CD4-positive, CD25-positive, alpha-beta regulatory T cell (primary cell): ENCODE measurements at regions not wholly inside any gene's neighbourhood (a gene's known extent, or its start where the extent isn't known, plus 50 kb on each side); places are given as distances from the start of the nearest gene placed in this dataset.

Source experiments
- ATAC-seq, 2 donors: fragments of 150-1000 bp; cut with Tn5 transposase; one replicate each; pipeline ENCODE4 v1.10.0; 2021; ENCODE audit warnings: low read depth in 2 of 2, moderate number of reproducible peaks in 2 of 2, moderate library complexity in 1 of 2
- DNase-seq, 3 donors: peaks; one replicate each; pipeline versions ENCODE4 v3.0.0 to v3.0.0-alpha.2; 2012 to 2022; ENCODE audit warnings: mixed read lengths in 1 of 3
- H3K27ac ChIP-seq: one replicate; pipeline ENCODE4 v1.7.0; 2013; ENCODE audit warnings: mild to moderate bottlenecking, low read length; ENCODE audit not compliant: insufficient read depth, poor library complexity, severe bottlenecking
- H3K27me3 ChIP-seq: one replicate; pipeline ENCODE4 v1.7.0; 2013; ENCODE audit warnings: low read length; ENCODE audit not compliant: control insufficient read depth, insufficient read depth
- H3K36me3 ChIP-seq: one replicate; pipeline ENCODE4 v1.7.0; 2013; ENCODE audit warnings: mild to moderate bottlenecking, low read length, moderate library complexity; ENCODE audit not compliant: control insufficient read depth, insufficient read depth
- H3K4me1 ChIP-seq: 2 replicates; pipeline ENCODE4 v1.7.0; 2013; ENCODE audit warnings: mild to moderate bottlenecking, low read length; ENCODE audit not compliant: insufficient read depth, control insufficient read depth, poor library complexity, severe bottlenecking
- H3K4me3 ChIP-seq: one replicate; pipeline ENCODE4 v1.7.0; 2013; ENCODE audit warnings: low read depth, mild to moderate bottlenecking, low read length, moderate library complexity
- H3K9me3 ChIP-seq, 2 experiments: 1 replicate in 1 of 2; 2 replicates in 1 of 2; pipeline ENCODE4 v1.7.0; 2013; ENCODE audit warnings: low read length in 2 of 2, mild to moderate bottlenecking in 1 of 2, moderate library complexity in 1 of 2; ENCODE audit not compliant: control insufficient read depth in 2 of 2
- H3K27ac Mint-ChIP-seq, 3 donors: one replicate each; pipeline ENCODE4 v1.8.0; 2020 to 2022; ENCODE audit warnings: mild to moderate bottlenecking in 3 of 3, mixed read lengths in 3 of 3, moderate library complexity in 2 of 3
- H3K27me3 Mint-ChIP-seq: one replicate; pipeline ENCODE4 v1.8.0; 2022; ENCODE audit warnings: mild to moderate bottlenecking, mixed read lengths
- H3K36me3 Mint-ChIP-seq: one replicate; pipeline ENCODE4 v1.8.0; 2020; ENCODE audit warnings: mixed read lengths
- H3K4me1 Mint-ChIP-seq, 4 donors: one replicate each; pipeline ENCODE4 v1.8.0; 2020 to 2022; ENCODE audit warnings: mixed read lengths in 4 of 4, mild to moderate bottlenecking in 1 of 4
- H3K4me3 Mint-ChIP-seq, 4 donors: one replicate each; pipeline ENCODE4 v1.8.0; 2020 to 2022; ENCODE audit warnings: mild to moderate bottlenecking in 4 of 4, mixed read lengths in 4 of 4, moderate library complexity in 3 of 4
- H3K9me3 Mint-ChIP-seq, 7 donors: one replicate each; pipeline ENCODE4 v1.8.0; 2020 to 2022; ENCODE audit warnings: mixed read lengths in 7 of 7, mild to moderate bottlenecking in 3 of 7, moderate library complexity in 2 of 7

GRCh38 chr3:83821506-83821905, 1137.3 kb upstream of the CADM2 start:
- Histone ChIP-seq H3K36me3 (no peaks in the 10 kb centered on the region), H3K27ac (no peak overlapping the region), H3K27me3 (no peaks in the 10 kb centered on the region), H3K9me3 (no peaks in the 10 kb centered on the region), H3K4me1 (no peaks in the 10 kb centered on the region), H3K4me3 (no peak overlapping the region)
- Mint-ChIP-seq H3K9me3 (peaks cover 2 to 28% (median 8%) of the 10 kb centered on the region in 7 donors), H3K4me1 (no peaks in the 10 kb centered on the region), H3K27ac (peak overlapping the region in 1 of 3 donors; percentile 57), H3K36me3 (no peaks in the 10 kb centered on the region), H3K27me3 (no peaks in the 10 kb centered on the region), H3K4me3 (no peak overlapping the region)
- ATAC-seq (no peak), DNase-seq (no peak)

GRCh38 chr3:83823095-83823494, 1135.7 kb upstream of the CADM2 start:
- peaks cover 2 to 38% (median 8%) of the 10 kb centered on the region in 7 donors for H3K9me3 Mint-ChIP-seq
- H3K27me3 ChIP-seq: no peaks in the 10 kb centered on the region
- no peaks in the 10 kb centered on the region for H3K36me3 ChIP-seq
- no peak overlapping the region for H3K27ac Mint-ChIP-seq
- ATAC-seq: no peak
- no peaks in the 10 kb centered on the region for H3K4me1 ChIP-seq
- H3K4me3 Mint-ChIP-seq: no peak overlapping the region
- no peak for DNase-seq
- H3K4me1 Mint-ChIP-seq: no peaks in the 10 kb centered on the region
- no peaks in the 10 kb centered on the region for H3K36me3 Mint-ChIP-seq
- H3K27ac ChIP-seq: no peak overlapping the region
- H3K27me3 Mint-ChIP-seq: no peaks in the 10 kb centered on the region
- H3K9me3 ChIP-seq: no peaks in the 10 kb centered on the region
- no peak overlapping the region for H3K4me3 ChIP-seq

GRCh38 chr3:83835040-83835439, 1123.7 kb upstream of the CADM2 start:
- peaks cover 0 to 9% (median 3%) of the 10 kb centered on the region in 7 donors for H3K9me3 Mint-ChIP-seq
- no peak for DNase-seq
- no peaks in the 10 kb centered on the region for H3K36me3 ChIP-seq
- H3K4me1 ChIP-seq: no peaks in the 10 kb centered on the region
- no peak overlapping the region for H3K4me3 Mint-ChIP-seq
- no peak overlapping the region for H3K4me3 ChIP-seq
- no peak for ATAC-seq
- no peaks in the 10 kb centered on the region for H3K36me3 Mint-ChIP-seq
- peaks cover 0 to 2% of the 10 kb centered on the region in 2 experiments for H3K9me3 ChIP-seq
- H3K27me3 Mint-ChIP-seq: no peaks in the 10 kb centered on the region
- H3K27ac Mint-ChIP-seq: no peak overlapping the region
- H3K4me1 Mint-ChIP-seq: no peaks in the 10 kb centered on the region
- H3K27ac ChIP-seq: no peak overlapping the region
- H3K27me3 ChIP-seq: no peaks in the 10 kb centered on the region

GRCh38 chr3:83842511-83842910, 1116.3 kb upstream of the CADM2 start:
- Mint-ChIP-seq H3K36me3 (no peaks in the 10 kb centered on the region), H3K27ac (no peak overlapping the region), H3K27me3 (no peaks in the 10 kb centered on the region), H3K4me1 (no peaks in the 10 kb centered on the region), H3K9me3 (peaks cover 0 to 20% (median 2%) of the 10 kb centered on the region in 7 donors), H3K4me3 (no peak overlapping the region)
- Histone ChIP-seq H3K4me3 (no peak overlapping the region), H3K9me3 (peaks cover 2 to 4% of the 10 kb centered on the region in 2 experiments), H3K36me3 (no peaks in the 10 kb centered on the region), H3K4me1 (no peaks in the 10 kb centered on the region), H3K27ac (no peak overlapping the region), H3K27me3 (no peaks in the 10 kb centered on the region)
- DNase-seq: no peak
- ATAC-seq: no peak

GRCh38 chr3:83843716-83844115, 1115.1 kb upstream of the CADM2 start:
- no peak overlapping the region for H3K27ac Mint-ChIP-seq
- H3K9me3 ChIP-seq: peaks cover 0 to 4% of the 10 kb centered on the region in 2 experiments

GRCh38 chr3:83849106-83849730, 1109.6 kb upstream of the CADM2 start:
- Histone ChIP-seq H3K4me1 (no peaks in the 10 kb centered on the region), H3K9me3 (peaks cover 4% of the 10 kb centered on the region in 2 experiments), H3K4me3 (no peak overlapping the region), H3K36me3 (no peaks in the 10 kb centered on the region), H3K27me3 (no peaks in the 10 kb centered on the region), H3K27ac (no peak overlapping the region)
- Mint-ChIP-seq H3K36me3 (no peaks in the 10 kb centered on the region), H3K4me1 (no peaks in the 10 kb centered on the region), H3K27me3 (no peaks in the 10 kb centered on the region), H3K9me3 (peaks cover 1 to 40% (median 5%) of the 10 kb centered on the region in 7 donors), H3K27ac (no peak overlapping the region), H3K4me3 (no peak overlapping the region)
- DNase-seq (no peak), ATAC-seq (no peak)

More at GRCh38 chr3:83843716-83844115, 1115.1 kb upstream of the CADM2 start:
- no peak for DNase-seq
- Mint-ChIP-seq H3K27me3 (no peaks in the 10 kb centered on the region), H3K36me3 (no peaks in the 10 kb centered on the region), H3K4me1 (no peaks in the 10 kb centered on the region), H3K4me3 (no peak overlapping the region), H3K9me3 (peaks cover 0 to 20% (median 2%) of the 10 kb centered on the region in 7 donors)
- Histone ChIP-seq H3K27ac (no peak overlapping the region), H3K4me1 (no peaks in the 10 kb centered on the region), H3K27me3 (no peaks in the 10 kb centered on the region), H3K36me3 (no peaks in the 10 kb centered on the region), H3K4me3 (no peak overlapping the region)
- no peak for ATAC-seq

GRCh38 chr3:83863380-83863779, 1095.4 kb upstream of the CADM2 start:
- Histone ChIP-seq H3K9me3 (peaks cover 0 to 16% of the 10 kb centered on the region in 2 experiments), H3K4me3 (no peak overlapping the region), H3K36me3 (no peaks in the 10 kb centered on the region), H3K27ac (no peak overlapping the region), H3K27me3 (no peaks in the 10 kb centered on the region), H3K4me1 (no peaks in the 10 kb centered on the region)
- Mint-ChIP-seq H3K36me3 (no peaks in the 10 kb centered on the region), H3K27ac (no peak overlapping the region), H3K4me1 (no peaks in the 10 kb centered on the region), H3K4me3 (no peak overlapping the region), H3K9me3 (peaks cover 1 to 17% (median 8%) of the 10 kb centered on the region in 7 donors), H3K27me3 (no peaks in the 10 kb centered on the region)
- ATAC-seq (no peak), DNase-seq (no peak)

- Histone ChIP-seq H3K9me3 (no peaks in the 10 kb centered on the region), H3K36me3 (no peaks in the 10 kb centered on the region), H3K27me3 (no peaks in the 10 kb centered on the region), H3K4me3 (no peak overlapping the region), H3K4me1 (no peaks in the 10 kb centered on the region), H3K27ac (no peak overlapping the region)
- no peak overlapping the region for H3K27ac Mint-ChIP-seq
- no peak for ATAC-seq
- no peaks in the 10 kb centered on the region for H3K36me3 Mint-ChIP-seq
- no peaks in the 10 kb centered on the region for H3K4me1 Mint-ChIP-seq
- no peak for DNase-seq
- no peaks in the 10 kb centered on the region for H3K27me3 Mint-ChIP-seq
- peaks cover 2 to 17% (median 11%) of the 10 kb centered on the region in 7 donors for H3K9me3 Mint-ChIP-seq
- no peak overlapping the region for H3K4me3 Mint-ChIP-seq
These were observed 1089.8 kb upstream of the CADM2 start for GRCh38 chr3:83868909-83869567.
